Fibroblast of pulmonary artery (primary cell): ENCODE measurements at regions not wholly inside any gene's neighbourhood (a gene's known extent, or its start where the extent isn't known, plus 50 kb on each side); places are given as distances from the start of the nearest gene placed in this dataset.

Experiments used
- DNase-seq: peaks from one replicate; pipeline ENCODE4 v3.0.0-alpha.2; 2010; ENCODE audit warnings: low read depth
- H3K4me3 ChIP-seq: replicated peaks from 2 replicates; pipeline ENCODE4 v1.5.1; 2011; ENCODE audit warnings: low read depth, mild to moderate bottlenecking, control low read depth, low read length, moderate library complexity
- TF ChIP-seq, protein P1 (sequence below): IDR thresholded peaks from 2 replicates; pipeline ENCODE4 v1.5.1; 2011; ENCODE audit warnings: mild to moderate bottlenecking, control low read depth, low read length, inconsistent platforms; ENCODE audit errors: missing control alignments

GRCh38 chr3:168876346-168877035, 780.8 kb upstream of the GOLIM4 start:
- H3K4me3 ChIP-seq = no peak overlapping the region
- no peak for DNase-seq
- TF ChIP-seq, protein P1, sequence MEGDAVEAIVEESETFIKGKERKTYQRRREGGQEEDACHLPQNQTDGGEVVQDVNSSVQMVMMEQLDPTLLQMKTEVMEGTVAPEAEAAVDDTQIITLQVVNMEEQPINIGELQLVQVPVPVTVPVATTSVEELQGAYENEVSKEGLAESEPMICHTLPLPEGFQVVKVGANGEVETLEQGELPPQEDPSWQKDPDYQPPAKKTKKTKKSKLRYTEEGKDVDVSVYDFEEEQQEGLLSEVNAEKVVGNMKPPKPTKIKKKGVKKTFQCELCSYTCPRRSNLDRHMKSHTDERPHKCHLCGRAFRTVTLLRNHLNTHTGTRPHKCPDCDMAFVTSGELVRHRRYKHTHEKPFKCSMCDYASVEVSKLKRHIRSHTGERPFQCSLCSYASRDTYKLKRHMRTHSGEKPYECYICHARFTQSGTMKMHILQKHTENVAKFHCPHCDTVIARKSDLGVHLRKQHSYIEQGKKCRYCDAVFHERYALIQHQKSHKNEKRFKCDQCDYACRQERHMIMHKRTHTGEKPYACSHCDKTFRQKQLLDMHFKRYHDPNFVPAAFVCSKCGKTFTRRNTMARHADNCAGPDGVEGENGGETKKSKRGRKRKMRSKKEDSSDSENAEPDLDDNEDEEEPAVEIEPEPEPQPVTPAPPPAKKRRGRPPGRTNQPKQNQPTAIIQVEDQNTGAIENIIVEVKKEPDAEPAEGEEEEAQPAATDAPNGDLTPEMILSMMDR = no peak

- no peak for DNase-seq
- H3K4me3 ChIP-seq = no peak overlapping the region
- TF ChIP-seq, protein P1 = no peak
These were observed 777.1 kb upstream of the GOLIM4 start for GRCh38 chr3:168872826-168873225.

GRCh38 chr3:168870892-168871291, 775.2 kb upstream of the GOLIM4 start:
- no peak overlapping the region for H3K4me3 ChIP-seq
- peak; percentile 21 for DNase-seq
- TF ChIP-seq, protein P1 = no peak

DNA sequence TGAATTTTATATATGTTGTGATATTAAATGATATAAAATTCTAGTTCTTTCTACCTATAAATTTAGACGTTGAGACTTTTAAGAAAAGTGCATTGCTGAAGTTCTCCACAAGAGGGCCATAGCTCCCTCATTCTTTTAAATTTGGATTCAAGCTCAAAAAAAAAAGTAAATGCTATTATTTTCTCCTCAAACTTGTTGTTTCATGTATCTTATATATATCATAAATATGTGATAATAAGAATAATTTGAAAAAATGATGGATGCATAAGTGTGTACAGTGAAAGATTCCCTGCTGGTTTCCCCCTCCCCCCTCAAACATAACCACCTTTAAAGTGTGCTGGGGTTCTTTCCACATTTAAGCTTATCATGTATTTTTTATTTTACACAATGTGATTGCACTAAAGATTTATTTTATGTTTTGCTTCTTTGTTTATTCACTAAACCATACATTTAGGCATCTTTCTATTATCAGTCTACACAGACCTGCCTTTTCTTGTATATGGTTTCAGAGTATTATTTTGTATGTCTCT, 769.4 kb upstream of the GOLIM4 start:
- DNase-seq = peak; percentile 70
- TF ChIP-seq, protein P1 = peak; percentile 83
- no peak overlapping the region for H3K4me3 ChIP-seq

DNA sequence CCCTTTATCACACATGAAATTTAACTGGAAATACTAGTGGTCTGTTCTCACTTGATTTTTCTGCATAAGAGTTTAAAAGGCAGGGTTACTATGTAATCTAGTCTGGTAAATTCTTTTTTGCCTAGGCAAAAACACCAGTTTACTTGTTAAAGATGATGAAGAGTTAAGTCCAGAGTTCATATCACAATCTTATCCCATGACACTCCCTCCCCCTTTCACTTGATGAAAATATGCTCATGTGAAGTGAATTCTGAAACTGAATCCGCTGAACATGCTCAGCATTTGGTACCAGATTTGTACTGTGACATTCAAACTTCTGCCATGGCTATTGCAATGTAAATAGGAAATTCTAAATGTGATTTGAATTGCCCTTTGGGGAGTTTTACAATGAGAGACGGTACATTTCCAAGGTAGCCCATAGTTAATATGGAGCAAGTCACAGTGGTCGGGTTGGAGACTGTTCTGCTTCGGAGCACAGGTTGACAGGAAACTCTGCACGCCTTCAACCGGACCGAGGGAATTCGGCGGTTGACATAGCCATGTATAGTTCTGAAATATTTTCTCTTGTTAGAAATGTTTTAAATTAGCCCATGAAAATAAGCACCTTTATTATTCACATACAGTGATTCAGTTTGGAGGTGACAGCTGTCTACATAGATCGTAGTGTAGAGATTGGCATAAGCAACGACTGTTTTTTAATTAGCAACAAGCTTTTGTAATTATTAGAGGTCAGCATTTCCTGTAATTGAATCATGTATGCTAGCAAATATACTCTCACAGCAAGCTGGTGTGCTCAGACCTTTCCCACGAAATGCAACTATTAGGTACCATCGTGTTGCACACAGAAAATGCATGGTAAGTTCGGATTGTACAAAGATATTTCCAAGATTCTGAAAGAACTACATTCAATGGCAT, 768.6 kb upstream of the GOLIM4 start:
- no peak for DNase-seq
- TF ChIP-seq, protein P1 = no peak
- no peak overlapping the region for H3K4me3 ChIP-seq

DNA sequence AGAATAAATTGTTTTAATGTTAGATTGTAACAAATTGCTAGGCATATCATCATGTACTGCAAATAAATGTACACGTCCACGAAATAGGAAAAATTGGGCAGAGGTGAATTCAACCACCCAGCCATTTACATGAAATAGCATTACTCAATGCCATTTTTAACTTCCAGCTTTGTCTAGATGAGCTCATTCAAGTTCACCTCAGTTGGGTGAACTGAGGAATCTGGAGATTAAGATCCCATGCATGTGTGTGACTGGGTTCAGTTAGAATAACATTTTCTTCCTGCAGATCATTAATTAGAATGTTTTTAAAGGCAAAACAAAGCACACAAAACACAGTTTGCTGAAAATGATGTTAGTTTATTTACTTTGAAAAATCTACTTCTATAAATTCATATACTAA, 767.8 kb upstream of the GOLIM4 start:
- TF ChIP-seq, protein P1 = no peak
- no peak overlapping the region for H3K4me3 ChIP-seq
- DNase-seq = no peak
